ENCODE measurements at regions not wholly inside any gene's neighbourhood (a gene's known extent, or its start where the extent isn't known, plus 50 kb on each side); places are given as distances from the start of the nearest gene placed in this dataset.
"Not testable (repeated sequence)": the region's sequence is repeated elsewhere in the genome, so short reads cannot be mapped to it uniquely, and the experiment has no call there.

- no peaks in the 10 kb centered on the region for H3K9me3 ChIP-seq (replicated peaks in 1 of 11)
- no peak overlapping the region for H3K27ac ChIP-seq
- no peaks in the 10 kb centered on the region for H4K20me1 ChIP-seq
- H3K36me3 ChIP-seq = no peaks in the 10 kb centered on the region
- no peak for TF ChIP-seq Cebpa-rat (IDR thresholded peaks at IDR 0.05)
- H3K27me3 ChIP-seq = no peaks in the 10 kb centered on the region
- H3K4me3 ChIP-seq = no peak overlapping the region
- no peak overlapping the region for H3K4me2 ChIP-seq
- no peak overlapping the region for H3K9ac ChIP-seq
- peaks cover 0 to 3% (median 0%) of the 10 kb centered on the region in 10 experiments; a peak in 1 of 20 replicates for H3K4me1 ChIP-seq
These were observed 150.9 kb upstream of the ABI3BP start for GRCh38 chr3:101144105-101144504.

GRCh38 chr3:101143012-101143411 lies 149.8 kb upstream of the ABI3BP start:
- no peak for TF ChIP-seq Cebpa-rat (IDR thresholded peaks at IDR 0.05)
- H3K27ac ChIP-seq = no peak overlapping the region
- no peak overlapping the region for H3K4me3 ChIP-seq
- H3K36me3 ChIP-seq = no peaks in the 10 kb centered on the region
- H3K27me3 ChIP-seq = no peaks in the 10 kb centered on the region
- no peaks in the 10 kb centered on the region for H4K20me1 ChIP-seq
- H3K4me2 ChIP-seq = no peak overlapping the region
- H3K9ac ChIP-seq = no peak overlapping the region
- peaks cover 0 to 3% (median 0%) of the 10 kb centered on the region in 10 experiments; a peak in 1 of 20 replicates for H3K4me1 ChIP-seq
- no peaks in the 10 kb centered on the region for H3K9me3 ChIP-seq (replicated peaks in 1 of 11)

GRCh38 chr3:101142160-101142559 lies 148.9 kb upstream of the ABI3BP start:
- H3K9ac ChIP-seq = no peak overlapping the region
- H3K9me3 ChIP-seq (replicated peaks in 1 of 11) = no peaks in the 10 kb centered on the region
- H3K27me3 ChIP-seq = no peaks in the 10 kb centered on the region
- TF ChIP-seq Cebpa-rat (IDR thresholded peaks at IDR 0.05) = no peak
- H3K27ac ChIP-seq = no peak overlapping the region
- H3K36me3 ChIP-seq = no peaks in the 10 kb centered on the region
- H4K20me1 ChIP-seq = no peaks in the 10 kb centered on the region
- no peak overlapping the region for H3K4me3 ChIP-seq
- H3K4me1 ChIP-seq = peaks cover 0 to 3% (median 0%) of the 10 kb centered on the region in 10 experiments; a peak in 1 of 20 replicates
- no peak overlapping the region for H3K4me2 ChIP-seq

GRCh38 chr3:101141135-101141534 lies 147.9 kb upstream of the ABI3BP start:
- no peak overlapping the region for H3K4me2 ChIP-seq
- H3K4me1 ChIP-seq = no peaks in the 10 kb centered on the region
- H3K27me3 ChIP-seq = no peaks in the 10 kb centered on the region
- H3K9ac ChIP-seq = no peak overlapping the region
- no peaks in the 10 kb centered on the region for H4K20me1 ChIP-seq
- no peak for TF ChIP-seq Cebpa-rat (IDR thresholded peaks at IDR 0.05)
- H3K9me3 ChIP-seq (replicated peaks in 1 of 11) = no peaks in the 10 kb centered on the region
- no peak overlapping the region for H3K4me3 ChIP-seq
- H3K36me3 ChIP-seq = no peaks in the 10 kb centered on the region
- H3K27ac ChIP-seq = no peak overlapping the region

GRCh38 chr3:101138817-101139216 lies 145.6 kb upstream of the ABI3BP start:
- Histone ChIP-seq H3K9ac (no peak overlapping the region), H3K27ac (no peak overlapping the region), H3K4me3 (no peak overlapping the region), H3K4me1 (peaks cover 7 to 12% (median 11%) of the 10 kb centered on the region in 10 experiments), H3K9me3 (replicated peaks in 1 of 11) (0 out of 22 replicates have a peak, but pooled peaks cover 0 to 7% (median 0%) of the 10 kb centered on the region in 11 experiments), H4K20me1 (no peaks in the 10 kb centered on the region), H3K36me3 (no peaks in the 10 kb centered on the region), H3K27me3 (no peaks in the 10 kb centered on the region), H3K4me2 (no peak overlapping the region)
- TF ChIP-seq Cebpa-rat (IDR thresholded peaks at IDR 0.05) = no peak

DNA sequence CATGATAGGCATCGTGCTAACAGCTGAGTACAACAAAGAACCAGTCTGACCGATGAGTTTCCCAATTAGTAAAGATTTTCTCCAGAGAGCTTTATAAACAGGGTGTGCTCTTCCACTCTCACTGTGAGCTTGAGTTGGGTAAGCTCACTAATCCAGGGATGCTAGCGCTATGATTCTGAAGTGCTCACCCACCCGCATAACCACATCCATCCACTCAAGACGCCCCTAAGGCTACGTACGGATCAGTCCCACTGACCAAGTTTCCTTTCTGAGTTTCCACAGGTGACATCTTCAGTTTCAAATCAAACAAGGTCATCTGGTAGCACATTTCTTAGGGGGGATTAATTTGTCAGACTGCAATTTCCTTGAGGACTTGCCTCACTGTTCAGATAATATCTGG lies 141.1 kb upstream of the ABI3BP start:
- peaks cover 19 to 29% (median 21%) of the 10 kb centered on the region in 11 experiments for H3K9me3 ChIP-seq (replicated peaks in 1 of 11)
- H3K27me3 ChIP-seq = no peaks in the 10 kb centered on the region
- TF ChIP-seq Cebpa-rat (IDR thresholded peaks at IDR 0.05) = no peak
- no peaks in the 10 kb centered on the region for H4K20me1 ChIP-seq
- H3K27ac ChIP-seq = no peak overlapping the region; a peak in 1 of 22 replicates
- H3K9ac ChIP-seq = no peak overlapping the region
- H3K4me1 ChIP-seq = peaks cover 11 to 17% (median 15%) of the 10 kb centered on the region in 10 experiments
- peak overlapping the region; percentile 35 to 71 (median 58) for H3K4me2 ChIP-seq
- no peak overlapping the region for H3K4me3 ChIP-seq
- no peaks in the 10 kb centered on the region for H3K36me3 ChIP-seq

DNA sequence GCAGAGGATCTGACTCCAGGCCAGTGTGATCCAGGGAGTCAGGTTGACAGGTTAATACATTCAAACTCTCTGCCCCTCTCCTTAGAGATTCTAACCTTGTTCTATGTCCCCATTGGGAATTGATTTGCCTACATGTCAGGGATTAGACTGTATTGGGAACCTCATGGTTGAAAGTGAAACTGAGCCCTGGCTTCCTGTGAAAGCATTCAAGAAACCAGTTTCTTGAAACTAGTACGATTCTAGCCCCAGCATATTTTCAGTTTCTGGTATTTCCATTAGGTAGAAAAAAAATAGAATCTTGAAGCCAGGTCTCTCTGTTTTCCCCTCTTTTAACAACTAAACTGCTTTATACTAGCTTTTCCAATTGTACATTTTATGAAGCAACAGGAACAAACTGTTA lies 140.4 kb upstream of the ABI3BP start:
- H3K9me3 ChIP-seq (replicated peaks in 1 of 11) = peaks cover 19 to 29% (median 21%) of the 10 kb centered on the region in 11 experiments
- H3K27me3 ChIP-seq = no peaks in the 10 kb centered on the region
- no peak for TF ChIP-seq Cebpa-rat (IDR thresholded peaks at IDR 0.05)
- no peak overlapping the region for H3K9ac ChIP-seq
- peak overlapping the region in 1 of 11 experiments; percentile 29; a peak in 2 of 22 replicates for H3K27ac ChIP-seq
- H3K4me2 ChIP-seq = peak overlapping the region; percentile 35 to 71 (median 58); a peak in 20 of 22 replicates
- no peaks in the 10 kb centered on the region for H4K20me1 ChIP-seq
- no peak overlapping the region for H3K4me3 ChIP-seq
- H3K4me1 ChIP-seq = peaks cover 11 to 17% (median 15%) of the 10 kb centered on the region in 10 experiments
- no peaks in the 10 kb centered on the region for H3K36me3 ChIP-seq

- not testable (repeated sequence) for H3K9ac ChIP-seq, H3K36me3 ChIP-seq, H4K20me1 ChIP-seq, H3K27me3 ChIP-seq, H3K4me3 ChIP-seq, H3K27ac ChIP-seq
- peaks cover 19 to 29% (median 21%) of the 10 kb centered on the region in 11 experiments for H3K9me3 ChIP-seq (replicated peaks in 1 of 11)
- peaks cover 11 to 17% (median 15%) of the 10 kb centered on the region in 10 experiments for H3K4me1 ChIP-seq
- H3K4me2 ChIP-seq = peak overlapping the region in 7 of 11 experiments; percentile 48 to 71 (median 59); a peak in 9 of 22 replicates
These were observed 140.0 kb upstream of the ABI3BP start for GRCh38 chr3:101133197-101133596.

DNA sequence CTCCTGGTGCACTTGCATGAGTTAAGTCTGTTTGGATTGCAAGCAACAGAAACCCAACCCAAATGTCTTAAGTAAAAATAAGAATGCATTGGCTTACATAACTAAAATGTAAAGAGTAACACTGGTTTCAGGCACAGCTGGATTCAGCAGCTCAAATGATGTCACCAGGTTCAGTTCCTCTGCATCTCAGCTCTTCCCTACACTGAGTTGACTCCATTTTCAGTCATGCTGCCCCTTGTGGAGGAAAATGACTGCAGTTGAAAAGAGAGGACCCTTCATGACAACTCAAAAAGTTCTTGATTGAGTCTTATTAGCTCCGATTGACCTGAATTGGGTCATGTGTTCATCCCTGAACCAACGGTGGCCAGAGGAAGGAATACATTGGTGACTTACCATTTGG lies 138.5 kb upstream of the ABI3BP start:
- Histone ChIP-seq H3K36me3 (no peaks in the 10 kb centered on the region), H3K4me3 (no peak overlapping the region), H3K27me3 (no peaks in the 10 kb centered on the region), H3K9me3 (replicated peaks in 1 of 11) (peaks cover 19 to 29% (median 21%) of the 10 kb centered on the region in 11 experiments), H3K4me1 (peaks cover 11 to 17% (median 15%) of the 10 kb centered on the region in 10 experiments), H3K9ac (no peak overlapping the region), H3K4me2 (no peak overlapping the region), H3K27ac (no peak overlapping the region), H4K20me1 (no peaks in the 10 kb centered on the region)
- TF ChIP-seq Cebpa-rat (IDR thresholded peaks at IDR 0.05) = no peak

GRCh38 chr3:101128786-101129185 lies 135.6 kb upstream of the ABI3BP start:
- TF ChIP-seq Cebpa-rat (IDR thresholded peaks at IDR 0.05) = no peak
- no peak overlapping the region for H3K9ac ChIP-seq
- H3K36me3 ChIP-seq = no peaks in the 10 kb centered on the region
- H4K20me1 ChIP-seq = no peaks in the 10 kb centered on the region
- H3K27me3 ChIP-seq = no peaks in the 10 kb centered on the region
- H3K27ac ChIP-seq = no peak overlapping the region
- H3K9me3 ChIP-seq (replicated peaks in 1 of 11) = peaks cover 19 to 28% (median 21%) of the 10 kb centered on the region in 11 experiments
- H3K4me1 ChIP-seq = peaks cover under 1 to 5% (median 4%) of the 10 kb centered on the region in 10 experiments
- H3K4me2 ChIP-seq = no peak overlapping the region
- H3K4me3 ChIP-seq = no peak overlapping the region

Measured in BLaER1 treated with 17β-estradiol and CSF1 and Interleukin-3, amounts not matched to agents 10 nM and 100 nM (cell line).